ENCODE measurements at regions not wholly inside any gene's neighbourhood (a gene's known extent, or its start where the extent isn't known, plus 50 kb on each side); places are given as distances from the start of the nearest gene placed in this dataset.

- TF ChIP-seq REST (IDR thresholded peaks at IDR 0.05; ENCODE audit: unreplicated experiment) (no peak), EZH2phosphoT487 (IDR thresholded peaks at IDR 0.05; ENCODE audit: unreplicated experiment) (no peak), STAT1 (IDR thresholded peaks at IDR 0.05; ENCODE audit: unreplicated experiment) (no peak)
Measured at GRCh38 chr14:43308421-43309110, 1198.5 kb downstream of the FSCB start (continued).

- Histone ChIP-seq H3K9me2 (ENCODE audit: insufficient read depth) (no peaks in the 10 kb centered on the region), H3K36me3 (ENCODE audit: insufficient read depth) (no peaks in the 10 kb centered on the region), H3K4me1 (ENCODE audit: insufficient read depth) (no peaks in the 10 kb centered on the region), H3K4me3 (no peak overlapping the region), H3K4me2 (no peak overlapping the region), H2AFZ (no peak overlapping the region), H3F3A (replicated peaks; ENCODE audit: low read depth) (no peaks in the 10 kb centered on the region), H3K27me3 (ENCODE audit: insufficient read depth) (no peaks in the 10 kb centered on the region), H3K79me2 (replicated peaks; ENCODE audit: insufficient read depth) (no peaks in the 10 kb centered on the region), H4K20me1 (replicated peaks; ENCODE audit: insufficient read depth) (no peaks in the 10 kb centered on the region), H3K27ac (ENCODE audit: low read depth) (no peak overlapping the region)
- no peaks in the 10 kb centered on the region; the same call in 2 of the 3 replicates for H3K9me3 Mint-ChIP-seq
- TF ChIP-seq NANOG (IDR thresholded peaks at IDR 0.05; ENCODE audit: borderline replicate concordance) (no peak), STAT1 (IDR thresholded peaks at IDR 0.05; ENCODE audit: unreplicated experiment) (no peak), CREB1 (CRISPR knock-in tag; IDR thresholded peaks at IDR 0.05; ENCODE audit: low read depth) (no peak)
- H3K36me3 Mint-ChIP-seq (ENCODE audit: low read depth) = no peaks in the 10 kb centered on the region
- H3K4me1 Mint-ChIP-seq = peaks cover 5% of the 10 kb centered on the region; the same call in 2 of the 3 replicates
- no peak overlapping the region for H3K4me3 Mint-ChIP-seq
- no peaks in the 10 kb centered on the region for H3K27me3 Mint-ChIP-seq (ENCODE audit: insufficient read depth, low read depth, poor library complexity)
- H3K27ac Mint-ChIP-seq = no peak overlapping the region
- no peak for ATAC-seq
- DNase-seq (ENCODE audit: low spot score) = no peak
Measured at GRCh38 chr14:43307836-43308235, 1199.2 kb downstream of the FSCB start.

GRCh38 chr14:43306053-43306452, 1201.0 kb downstream of the FSCB start:
- Histone ChIP-seq H3K4me1 (ENCODE audit: insufficient read depth) (no peaks in the 10 kb centered on the region), H3K79me2 (replicated peaks; ENCODE audit: insufficient read depth) (no peaks in the 10 kb centered on the region), H2AFZ (no peak overlapping the region), H3K4me3 (no peak overlapping the region), H3F3A (replicated peaks; ENCODE audit: low read depth) (no peaks in the 10 kb centered on the region), H3K4me2 (no peak overlapping the region), H3K27ac (ENCODE audit: low read depth) (no peak overlapping the region), H3K9me2 (ENCODE audit: insufficient read depth) (no peaks in the 10 kb centered on the region), H3K36me3 (ENCODE audit: insufficient read depth) (no peaks in the 10 kb centered on the region), H3K27me3 (ENCODE audit: insufficient read depth) (no peaks in the 10 kb centered on the region), H4K20me1 (replicated peaks; ENCODE audit: insufficient read depth) (no peaks in the 10 kb centered on the region)
- H3K9me3 Mint-ChIP-seq = no peaks in the 10 kb centered on the region
- no peak for ATAC-seq
- H3K4me3 Mint-ChIP-seq = no peak overlapping the region
- DNase-seq (ENCODE audit: low spot score) = no peak
- H3K27me3 Mint-ChIP-seq (ENCODE audit: insufficient read depth, low read depth, poor library complexity) = no peaks in the 10 kb centered on the region
- no peaks in the 10 kb centered on the region for H3K4me1 Mint-ChIP-seq
- no peak overlapping the region for H3K27ac Mint-ChIP-seq
- no peaks in the 10 kb centered on the region for H3K36me3 Mint-ChIP-seq (ENCODE audit: low read depth)
- TF ChIP-seq EZH2phosphoT487 (IDR thresholded peaks at IDR 0.05; ENCODE audit: unreplicated experiment) (no peak), CREB1 (CRISPR knock-in tag; IDR thresholded peaks at IDR 0.05; ENCODE audit: low read depth) (no peak), POLR2AphosphoS5 (IDR thresholded peaks at IDR 0.05; ENCODE audit: low read depth) (no peak), STAT1 (IDR thresholded peaks at IDR 0.05; ENCODE audit: unreplicated experiment) (no peak), ZNF462 (CRISPR knock-in tag; IDR thresholded peaks at IDR 0.05) (no peak), EZH2 (IDR thresholded peaks at IDR 0.05; ENCODE audit: low read depth, unreplicated experiment) (no peak), ZNF331 (CRISPR knock-in tag; IDR thresholded peaks at IDR 0.05; ENCODE audit: low read depth) (no peak)

All from GM23338 (cell line).